Femur (tissue), 1 donor: ENCODE measurements at regions not wholly inside any gene's neighbourhood (a gene's known extent, or its start where the extent isn't known, plus 50 kb on each side); places are given as distances from the start of the nearest gene placed in this dataset.
"Not testable (repeated sequence)": the region's sequence is repeated elsewhere in the genome, so short reads cannot be mapped to it uniquely, and the experiment has no call there.

Experiments
- DNase-seq: peaks from one replicate; pipeline ENCODE4 v3.0.0-alpha.2; 2017

- DNase-seq = peak; percentile 85
These were observed 1060.6 kb upstream of the FANCL start for GRCh38 chr2:59301466-59302402.

GRCh38 chr2:59297816-59298215, 1056.7 kb upstream of the FANCL start:
- DNase-seq = no peak

GRCh38 chr2:59296279-59296678, 1055.2 kb upstream of the FANCL start:
- no peak for DNase-seq

- no peak for DNase-seq
These were observed 1054.5 kb upstream of the FANCL start for GRCh38 chr2:59295524-59296162.

GRCh38 chr2:59288771-59289170, 1047.6 kb upstream of the FANCL start:
- DNase-seq = no peak

GRCh38 chr2:59282374-59283057, 1041.4 kb upstream of the FANCL start:
- no peak for DNase-seq

- DNase-seq = no peak
These were observed 1036.5 kb upstream of the FANCL start for GRCh38 chr2:59277671-59278070.

GRCh38 chr2:59276917-59277316, 1035.8 kb upstream of the FANCL start:
- no peak for DNase-seq

- no peak for DNase-seq
These were observed 1034.9 kb upstream of the FANCL start for GRCh38 chr2:59276033-59276432.

GRCh38 chr2:59266453-59266852, 1025.3 kb upstream of the FANCL start:
- DNase-seq = no peak

- no peak for DNase-seq
These were observed 1018.8 kb upstream of the FANCL start for GRCh38 chr2:59259913-59260312.

GRCh38 chr2:59256290-59256689, 1015.2 kb upstream of the FANCL start:
- DNase-seq = no peak

- DNase-seq = no peak
These were observed 1013.2 kb upstream of the FANCL start for GRCh38 chr2:59254279-59254678.

- no peak for DNase-seq
These were observed 1009.2 kb upstream of the FANCL start for GRCh38 chr2:59250307-59250677.

- DNase-seq = peak; percentile 15
These were observed 1008.5 kb upstream of the FANCL start for GRCh38 chr2:59249441-59250306.

- no peak for DNase-seq
These were observed 998.0 kb upstream of the FANCL start for GRCh38 chr2:59239146-59239545.

- DNase-seq = no peak
These were observed 996.2 kb upstream of the FANCL start for GRCh38 chr2:59237311-59237710.

GRCh38 chr2:59236723-59237122, 995.6 kb upstream of the FANCL start:
- no peak for DNase-seq

GRCh38 chr2:59233920-59234319, 992.8 kb upstream of the FANCL start:
- DNase-seq = no peak

GRCh38 chr2:59233448-59233847, 992.3 kb upstream of the FANCL start:
- no peak for DNase-seq

- DNase-seq = no peak
These were observed 991.5 kb upstream of the FANCL start for GRCh38 chr2:59232394-59233165.

- not testable (repeated sequence) for DNase-seq
These were observed 985.2 kb upstream of the FANCL start for GRCh38 chr2:59226362-59226761.
